CD4-positive, CD25-positive, alpha-beta regulatory T cell (primary cell): ENCODE measurements at regions not wholly inside any gene's neighbourhood (a gene's known extent, or its start where the extent isn't known, plus 50 kb on each side); places are given as distances from the start of the nearest gene placed in this dataset.

ENCODE experiments used
- ATAC-seq, 2 donors: fragments of 150-1000 bp; cut with Tn5 transposase; one replicate each; pipeline ENCODE4 v1.10.0; 2021; ENCODE audit warnings: low read depth in 2 of 2, moderate number of reproducible peaks in 2 of 2, moderate library complexity in 1 of 2
- DNase-seq, 3 donors: peaks; one replicate each; pipeline versions ENCODE4 v3.0.0 to v3.0.0-alpha.2; 2012 to 2022; ENCODE audit warnings: mixed read lengths in 1 of 3
- H3K27ac ChIP-seq: one replicate; pipeline ENCODE4 v1.7.0; 2013; ENCODE audit warnings: mild to moderate bottlenecking, low read length; ENCODE audit not compliant: insufficient read depth, poor library complexity, severe bottlenecking
- H3K27me3 ChIP-seq: one replicate; pipeline ENCODE4 v1.7.0; 2013; ENCODE audit warnings: low read length; ENCODE audit not compliant: control insufficient read depth, insufficient read depth
- H3K36me3 ChIP-seq: one replicate; pipeline ENCODE4 v1.7.0; 2013; ENCODE audit warnings: mild to moderate bottlenecking, low read length, moderate library complexity; ENCODE audit not compliant: control insufficient read depth, insufficient read depth
- H3K4me1 ChIP-seq: 2 replicates; pipeline ENCODE4 v1.7.0; 2013; ENCODE audit warnings: mild to moderate bottlenecking, low read length; ENCODE audit not compliant: insufficient read depth, control insufficient read depth, poor library complexity, severe bottlenecking
- H3K4me3 ChIP-seq: one replicate; pipeline ENCODE4 v1.7.0; 2013; ENCODE audit warnings: low read depth, mild to moderate bottlenecking, low read length, moderate library complexity
- H3K9me3 ChIP-seq, 2 experiments: 1 replicate in 1 of 2; 2 replicates in 1 of 2; pipeline ENCODE4 v1.7.0; 2013; ENCODE audit warnings: low read length in 2 of 2, mild to moderate bottlenecking in 1 of 2, moderate library complexity in 1 of 2; ENCODE audit not compliant: control insufficient read depth in 2 of 2
- H3K27ac Mint-ChIP-seq, 3 donors: one replicate each; pipeline ENCODE4 v1.8.0; 2020 to 2022; ENCODE audit warnings: mild to moderate bottlenecking in 3 of 3, mixed read lengths in 3 of 3, moderate library complexity in 2 of 3
- H3K27me3 Mint-ChIP-seq: one replicate; pipeline ENCODE4 v1.8.0; 2022; ENCODE audit warnings: mild to moderate bottlenecking, mixed read lengths
- H3K36me3 Mint-ChIP-seq: one replicate; pipeline ENCODE4 v1.8.0; 2020; ENCODE audit warnings: mixed read lengths
- H3K4me1 Mint-ChIP-seq, 4 donors: one replicate each; pipeline ENCODE4 v1.8.0; 2020 to 2022; ENCODE audit warnings: mixed read lengths in 4 of 4, mild to moderate bottlenecking in 1 of 4
- H3K4me3 Mint-ChIP-seq, 4 donors: one replicate each; pipeline ENCODE4 v1.8.0; 2020 to 2022; ENCODE audit warnings: mild to moderate bottlenecking in 4 of 4, mixed read lengths in 4 of 4, moderate library complexity in 3 of 4
- H3K9me3 Mint-ChIP-seq, 7 donors: one replicate each; pipeline ENCODE4 v1.8.0; 2020 to 2022; ENCODE audit warnings: mixed read lengths in 7 of 7, mild to moderate bottlenecking in 3 of 7, moderate library complexity in 2 of 7

DNA sequence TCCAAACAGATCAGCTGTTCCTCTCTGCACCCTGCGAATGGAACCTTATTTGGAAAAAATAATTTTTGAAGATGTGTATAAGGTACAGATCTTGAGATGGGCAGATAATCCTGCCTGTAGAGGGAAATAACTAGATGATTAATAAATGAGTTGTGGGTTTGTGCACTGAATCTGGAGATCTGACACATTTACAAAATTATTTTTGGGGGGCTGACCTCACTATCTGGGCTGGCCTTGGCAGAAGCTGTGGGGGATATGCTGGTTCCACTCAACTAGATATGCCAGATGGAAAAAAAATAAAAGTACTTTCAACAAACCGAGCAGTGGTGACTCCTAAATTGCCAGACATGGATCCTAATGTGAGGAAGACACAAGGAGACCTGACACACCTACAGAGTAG is 552.2 kb upstream of the AMELY start:
- ATAC-seq, result no peak
- Mint-ChIP-seq H3K27me3 (peaks cover 12% of the 10 kb centered on the region), H3K27ac (no peak overlapping the region)

DNA sequence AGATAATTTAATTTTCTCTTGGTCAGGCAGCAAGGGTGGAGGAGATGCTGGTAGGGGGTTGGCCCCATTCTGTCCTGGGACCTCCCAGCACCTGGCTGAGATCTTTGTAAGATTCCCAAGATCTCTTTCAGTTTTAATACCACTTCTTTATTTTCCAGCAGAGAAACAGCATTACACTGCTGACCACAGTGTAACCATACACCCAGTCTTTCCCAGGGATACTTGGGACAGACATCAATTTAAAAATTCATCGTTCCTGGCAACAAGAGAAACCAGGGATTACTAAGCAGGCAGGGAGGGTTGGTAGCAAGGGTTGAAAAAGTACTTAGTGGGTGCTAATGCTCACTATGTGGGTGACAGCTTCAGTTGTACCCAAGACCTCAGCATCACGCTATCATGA is 551.6 kb upstream of the AMELY start:
- Histone ChIP-seq H3K4me1 (no peaks in the 10 kb centered on the region), H3K27ac (no peak overlapping the region), H3K9me3 (no peaks in the 10 kb centered on the region), H3K27me3 (no peaks in the 10 kb centered on the region), H3K36me3 (no peaks in the 10 kb centered on the region), H3K4me3 (no peak overlapping the region)
- H3K9me3 Mint-ChIP-seq, result peaks cover 0 to 5% (median 0%) of the 10 kb centered on the region in 7 donors
- H3K27ac Mint-ChIP-seq, result no peak overlapping the region
- H3K4me3 Mint-ChIP-seq, result no peak overlapping the region
- ATAC-seq, result no peak
- H3K27me3 Mint-ChIP-seq, result peaks cover 12% of the 10 kb centered on the region
- H3K36me3 Mint-ChIP-seq, result no peaks in the 10 kb centered on the region
- DNase-seq, result no peak
- H3K4me1 Mint-ChIP-seq, result no peaks in the 10 kb centered on the region

More for the DNA sequence above, 552.2 kb upstream of the AMELY start:
- no peak overlapping the region for H3K4me3 ChIP-seq
- H3K36me3 ChIP-seq, result no peaks in the 10 kb centered on the region
- H3K9me3 ChIP-seq, result no peaks in the 10 kb centered on the region
- H3K36me3 Mint-ChIP-seq, result no peaks in the 10 kb centered on the region
- H3K4me3 Mint-ChIP-seq, result no peak overlapping the region
- no peak overlapping the region for H3K27ac ChIP-seq
- H3K9me3 Mint-ChIP-seq, result peaks cover 0 to 5% (median 0%) of the 10 kb centered on the region in 7 donors
- no peak for DNase-seq
- no peaks in the 10 kb centered on the region for H3K4me1 Mint-ChIP-seq
- no peaks in the 10 kb centered on the region for H3K27me3 ChIP-seq
- no peaks in the 10 kb centered on the region for H3K4me1 ChIP-seq

DNA sequence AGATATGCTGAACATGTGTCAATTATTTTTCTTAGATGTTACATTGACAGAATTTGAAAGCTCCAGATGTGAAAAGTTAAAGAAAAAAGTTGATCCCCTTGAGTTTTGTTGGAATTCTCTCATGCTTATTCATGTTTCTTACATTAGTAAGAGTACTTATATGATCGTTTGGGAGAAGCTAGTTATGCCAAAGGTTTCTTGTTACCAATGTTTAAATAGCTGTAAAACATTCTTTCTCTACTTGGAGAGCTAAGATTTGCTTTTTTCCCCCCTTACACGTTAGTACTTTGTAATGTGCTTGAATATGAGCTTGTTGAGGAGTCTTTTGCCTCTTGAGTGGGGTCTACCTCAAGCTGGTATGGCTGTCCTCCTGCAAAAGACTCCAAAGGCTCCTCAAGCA is 551.1 kb upstream of the AMELY start:
- Histone ChIP-seq H3K36me3 (no peaks in the 10 kb centered on the region), H3K4me1 (no peaks in the 10 kb centered on the region), H3K27ac (no peak overlapping the region), H3K9me3 (no peaks in the 10 kb centered on the region), H3K4me3 (no peak overlapping the region), H3K27me3 (no peaks in the 10 kb centered on the region)
- H3K4me3 Mint-ChIP-seq, result no peak overlapping the region
- peaks cover 0 to 5% (median 0%) of the 10 kb centered on the region in 7 donors for H3K9me3 Mint-ChIP-seq
- DNase-seq (no peak), ATAC-seq (no peak)
- no peaks in the 10 kb centered on the region for H3K36me3 Mint-ChIP-seq
- H3K4me1 Mint-ChIP-seq, result no peaks in the 10 kb centered on the region
- H3K27ac Mint-ChIP-seq, result no peak overlapping the region
- H3K27me3 Mint-ChIP-seq, result peaks cover 12% of the 10 kb centered on the region

DNA sequence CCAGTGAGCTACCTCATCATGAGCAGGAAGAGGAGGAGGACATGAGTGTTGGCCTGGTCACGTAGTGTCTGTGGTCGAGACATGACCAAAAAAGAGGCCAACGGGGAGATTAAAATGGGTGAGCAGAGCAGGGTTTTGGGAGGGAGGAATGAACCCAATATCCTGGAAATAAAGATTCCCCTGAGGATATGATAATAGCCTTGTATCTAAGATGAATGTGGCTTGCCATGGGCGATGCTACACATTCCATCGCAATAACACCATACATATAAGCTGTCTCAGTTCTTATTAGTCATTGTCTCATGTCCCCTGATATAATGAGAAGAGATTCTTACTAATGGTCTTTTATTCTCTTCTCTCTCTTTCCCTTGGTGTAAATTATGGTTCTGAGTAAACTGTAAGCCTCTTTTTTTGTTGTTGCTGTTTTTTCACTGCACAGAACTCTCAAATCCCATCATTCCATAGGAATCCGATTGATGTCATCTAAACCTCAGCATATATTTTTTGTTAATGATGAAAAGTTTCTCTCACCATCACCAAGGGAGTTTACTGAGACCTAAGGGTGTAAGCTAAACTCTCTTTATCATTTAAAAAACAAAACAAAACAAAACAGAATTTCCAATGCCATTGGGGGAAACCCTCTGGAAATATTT is 550.4 kb upstream of the AMELY start:
- Histone ChIP-seq H3K36me3 (no peaks in the 10 kb centered on the region), H3K27me3 (no peaks in the 10 kb centered on the region), H3K4me3 (no peak overlapping the region), H3K4me1 (no peaks in the 10 kb centered on the region), H3K27ac (no peak overlapping the region), H3K9me3 (no peaks in the 10 kb centered on the region)
- H3K27ac Mint-ChIP-seq, result peak overlapping the region in 1 of 3 donors; percentile 86
- H3K27me3 Mint-ChIP-seq, result peaks cover 12% of the 10 kb centered on the region
- DNase-seq (no peak), ATAC-seq (no peak)
- H3K4me1 Mint-ChIP-seq, result no peaks in the 10 kb centered on the region
- no peak overlapping the region for H3K4me3 Mint-ChIP-seq
- no peaks in the 10 kb centered on the region for H3K36me3 Mint-ChIP-seq
- peaks cover 0 to 5% (median 0%) of the 10 kb centered on the region in 7 donors for H3K9me3 Mint-ChIP-seq

DNA sequence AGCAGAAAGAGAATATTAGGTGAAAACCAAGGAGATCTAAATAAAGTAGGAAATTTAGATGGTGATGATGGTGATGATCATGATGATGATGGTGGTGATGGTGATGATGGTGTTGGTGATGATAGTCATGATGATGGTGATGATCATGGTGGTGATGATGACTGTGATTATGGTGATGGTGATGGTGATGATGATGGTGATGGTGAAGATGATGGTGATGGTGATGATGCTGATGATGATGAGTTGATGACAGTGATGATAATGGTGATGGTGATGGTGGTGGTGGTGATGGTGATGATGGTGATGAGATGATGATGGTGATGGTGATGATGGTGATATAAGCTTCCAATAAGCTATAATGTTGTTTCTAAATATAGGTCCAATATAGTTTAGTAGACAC is 548.2 kb upstream of the AMELY start:
- Mint-ChIP-seq H3K9me3 (peaks cover 0 to 5% (median 0%) of the 10 kb centered on the region in 7 donors), H3K27me3 (peaks cover 6% of the 10 kb centered on the region), H3K4me1 (no peaks in the 10 kb centered on the region), H3K36me3 (no peaks in the 10 kb centered on the region), H3K4me3 (no peak overlapping the region), H3K27ac (no peak overlapping the region)
- Histone ChIP-seq H3K9me3 (no peaks in the 10 kb centered on the region), H3K4me3 (no peak overlapping the region), H3K27me3 (no peaks in the 10 kb centered on the region), H3K4me1 (no peaks in the 10 kb centered on the region), H3K27ac (no peak overlapping the region), H3K36me3 (no peaks in the 10 kb centered on the region)
- no peak for DNase-seq
- ATAC-seq, result no peak

DNA sequence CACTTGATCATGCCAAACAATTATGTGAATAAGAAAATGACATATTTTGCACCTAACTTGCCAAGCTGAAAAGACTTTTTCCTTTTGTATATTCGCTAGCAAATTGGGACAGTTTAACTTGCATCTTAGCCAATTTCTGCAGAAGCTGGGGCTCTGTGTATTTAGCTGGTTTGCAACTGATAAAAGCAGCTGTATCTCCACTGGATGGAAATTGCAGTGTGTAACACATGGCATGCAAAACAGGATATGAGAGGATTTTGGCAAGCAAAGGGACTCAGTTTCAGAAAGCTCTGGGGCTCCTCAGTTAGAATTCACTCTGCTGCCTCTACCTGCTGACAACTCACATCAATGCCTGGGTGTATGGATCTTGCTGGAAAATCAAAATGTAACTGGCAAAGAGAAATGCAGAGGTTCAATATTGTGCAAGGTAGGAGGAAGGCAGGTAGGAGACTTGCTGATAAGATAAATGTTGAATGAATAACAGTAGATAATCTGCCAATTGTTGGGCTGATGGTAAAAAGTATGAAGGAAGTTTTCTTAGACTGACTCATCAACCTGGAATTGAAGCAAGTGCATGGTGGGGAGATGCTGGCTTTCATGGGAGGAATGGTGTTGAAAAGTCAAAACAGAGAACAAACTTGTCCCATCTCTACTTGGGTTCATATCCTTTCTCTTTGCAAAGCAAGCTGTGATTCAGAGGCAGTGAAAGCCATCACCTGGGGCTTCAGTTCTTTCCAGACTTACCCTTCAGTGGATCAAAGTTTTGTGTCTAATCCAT is 546.9 kb upstream of the AMELY start:
- Histone ChIP-seq H3K27me3 (no peaks in the 10 kb centered on the region), H3K4me3 (no peak overlapping the region), H3K36me3 (no peaks in the 10 kb centered on the region), H3K27ac (no peak overlapping the region), H3K4me1 (no peaks in the 10 kb centered on the region), H3K9me3 (no peaks in the 10 kb centered on the region)
- H3K9me3 Mint-ChIP-seq, result peaks cover 0 to 5% (median 0%) of the 10 kb centered on the region in 7 donors
- no peak overlapping the region for H3K4me3 Mint-ChIP-seq
- H3K27ac Mint-ChIP-seq, result no peak overlapping the region
- no peak for ATAC-seq
- no peaks in the 10 kb centered on the region for H3K4me1 Mint-ChIP-seq
- DNase-seq, result no peak
- peaks cover 6% of the 10 kb centered on the region for H3K27me3 Mint-ChIP-seq
- no peaks in the 10 kb centered on the region for H3K36me3 Mint-ChIP-seq

DNA sequence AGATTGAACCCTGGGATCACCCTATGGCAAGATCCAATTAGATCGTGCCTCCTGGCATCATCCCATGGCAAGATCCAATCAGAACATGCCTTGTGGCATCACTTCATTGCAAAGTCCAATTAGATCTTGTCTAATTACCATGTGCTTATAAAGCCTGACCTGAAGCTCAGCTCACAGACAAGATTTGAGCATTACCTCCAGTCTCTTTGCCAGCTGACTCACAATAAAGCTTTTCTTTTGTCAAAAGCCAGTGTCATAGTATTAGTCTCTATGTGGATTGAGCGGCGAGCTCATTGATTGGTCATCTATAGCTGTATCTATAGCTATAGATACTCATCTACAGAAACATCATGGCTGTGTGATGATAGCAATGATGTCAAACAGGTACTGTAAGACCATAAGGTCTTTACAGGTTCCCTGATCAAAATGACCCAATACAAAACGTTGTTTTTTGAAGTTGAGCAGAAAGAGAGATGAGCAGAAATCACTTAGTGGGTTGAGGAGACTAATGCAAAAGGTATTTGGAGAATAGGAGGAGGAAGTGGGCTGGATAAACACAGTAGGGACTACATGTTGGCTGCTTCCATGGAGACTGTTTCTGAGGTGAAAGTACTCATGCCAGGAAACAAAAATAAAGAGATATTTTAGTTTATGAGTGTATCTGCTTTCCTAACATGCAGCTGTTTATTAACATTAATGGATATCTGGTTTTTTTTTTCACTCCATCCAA is 545.9 kb upstream of the AMELY start:
- H3K4me3 Mint-ChIP-seq, result no peak overlapping the region
- no peak overlapping the region for H3K27ac Mint-ChIP-seq
- Histone ChIP-seq H3K27me3 (no peaks in the 10 kb centered on the region), H3K9me3 (no peaks in the 10 kb centered on the region), H3K4me1 (no peaks in the 10 kb centered on the region), H3K27ac (no peak overlapping the region), H3K36me3 (no peaks in the 10 kb centered on the region), H3K4me3 (no peak overlapping the region)
- ATAC-seq (no peak), DNase-seq (no peak)
- peaks cover 0 to 5% (median 0%) of the 10 kb centered on the region in 7 donors for H3K9me3 Mint-ChIP-seq
- peaks cover 6% of the 10 kb centered on the region for H3K27me3 Mint-ChIP-seq
- no peaks in the 10 kb centered on the region for H3K4me1 Mint-ChIP-seq
- H3K36me3 Mint-ChIP-seq, result no peaks in the 10 kb centered on the region
